Ovary (tissue), 3 donors: ENCODE measurements at regions not wholly inside any gene's neighbourhood (a gene's known extent, or its start where the extent isn't known, plus 50 kb on each side); places are given as distances from the start of the nearest gene placed in this dataset.

Source experiments
- EP300 ChIP-seq: sonication (generic); formaldehyde crosslinking; IDR thresholded peaks from one replicate; pipeline ENCODE4 v1.6.1; 2017; ENCODE audit warnings: antibody characterized with exemption
- POLR2A ChIP-seq: fragments of 450-650 bp; IDR thresholded peaks from one replicate; pipeline ENCODE4 v1.6.1; 2017; ENCODE audit warnings: antibody characterized with exemption, mild to moderate bottlenecking, moderate library complexity
- TF ChIP-seq, protein P1 (sequence below), 3 donors: fragments of 450-650 bp in 2 of 3; fragments of 200-600 bp in 1 of 3; IDR thresholded peaks; one replicate each; pipeline versions ENCODE4 v1.5.1 to v1.8.0; 2016 to 2022; ENCODE audit warnings: antibody characterized with exemption in 3 of 3, mild to moderate bottlenecking in 1 of 3
- donor health status: DM: no; HTN: no; CAD: no.

DNA sequence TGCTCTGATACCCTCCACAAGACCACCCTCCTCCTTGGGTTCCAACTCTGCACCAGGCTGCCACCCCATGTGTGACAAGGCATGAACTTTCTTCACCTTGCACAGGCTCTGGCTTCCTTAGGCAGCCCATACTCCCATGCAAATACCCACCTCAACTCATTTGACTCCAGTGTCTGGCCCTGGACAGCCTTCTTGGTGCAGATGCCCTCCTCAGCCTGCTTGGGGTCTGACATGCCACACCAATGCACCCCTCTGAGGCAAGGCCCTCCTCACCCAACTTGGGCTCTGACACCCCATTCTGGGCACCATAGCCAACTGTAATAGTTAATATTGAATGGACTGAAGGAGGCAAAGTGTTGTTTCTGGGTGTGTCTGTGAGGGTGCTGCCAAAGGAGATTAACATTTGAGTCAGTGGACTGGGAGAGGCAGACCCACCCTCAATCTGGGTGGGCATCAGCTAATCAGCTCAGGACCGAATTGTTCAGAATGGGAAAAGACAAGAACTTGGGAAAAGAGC, 115.0 kb upstream of the EPB41L4A start:
- no peak for TF ChIP-seq POLR2A
- TF ChIP-seq, protein P1, sequence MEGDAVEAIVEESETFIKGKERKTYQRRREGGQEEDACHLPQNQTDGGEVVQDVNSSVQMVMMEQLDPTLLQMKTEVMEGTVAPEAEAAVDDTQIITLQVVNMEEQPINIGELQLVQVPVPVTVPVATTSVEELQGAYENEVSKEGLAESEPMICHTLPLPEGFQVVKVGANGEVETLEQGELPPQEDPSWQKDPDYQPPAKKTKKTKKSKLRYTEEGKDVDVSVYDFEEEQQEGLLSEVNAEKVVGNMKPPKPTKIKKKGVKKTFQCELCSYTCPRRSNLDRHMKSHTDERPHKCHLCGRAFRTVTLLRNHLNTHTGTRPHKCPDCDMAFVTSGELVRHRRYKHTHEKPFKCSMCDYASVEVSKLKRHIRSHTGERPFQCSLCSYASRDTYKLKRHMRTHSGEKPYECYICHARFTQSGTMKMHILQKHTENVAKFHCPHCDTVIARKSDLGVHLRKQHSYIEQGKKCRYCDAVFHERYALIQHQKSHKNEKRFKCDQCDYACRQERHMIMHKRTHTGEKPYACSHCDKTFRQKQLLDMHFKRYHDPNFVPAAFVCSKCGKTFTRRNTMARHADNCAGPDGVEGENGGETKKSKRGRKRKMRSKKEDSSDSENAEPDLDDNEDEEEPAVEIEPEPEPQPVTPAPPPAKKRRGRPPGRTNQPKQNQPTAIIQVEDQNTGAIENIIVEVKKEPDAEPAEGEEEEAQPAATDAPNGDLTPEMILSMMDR (IDR thresholded peaks at IDR 0.05), result no peak
- TF ChIP-seq EP300, result no peak
